ENCODE measurements at regions not wholly inside any gene's neighbourhood (a gene's known extent, or its start where the extent isn't known, plus 50 kb on each side); places are given as distances from the start of the nearest gene placed in this dataset.
"Not testable (repeated sequence)": the region's sequence is repeated elsewhere in the genome, so short reads cannot be mapped to it uniquely, and the experiment has no call there.

DNA sequence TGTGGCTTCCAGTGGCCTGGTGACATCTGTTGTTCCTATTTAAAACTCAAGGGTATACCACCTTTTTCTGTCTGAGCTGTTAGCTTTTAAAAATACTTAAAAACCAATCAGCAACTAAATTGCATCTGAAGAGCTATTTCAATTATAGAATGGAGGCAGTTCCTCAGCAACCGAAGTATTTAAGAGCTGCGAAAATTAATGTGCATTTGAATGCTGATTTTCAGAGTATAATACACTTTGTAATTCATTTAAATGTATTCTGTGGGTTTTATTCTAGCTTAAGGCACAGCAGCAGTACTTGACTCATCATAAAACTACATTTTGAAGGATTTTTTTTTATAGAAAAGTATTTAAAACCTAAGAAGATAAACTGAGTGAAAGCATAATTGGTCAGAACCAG lies 404.9 kb upstream of the PRKCQ start:
- DNase-seq (ENCODE audit: low spot score), result no peak

DNA sequence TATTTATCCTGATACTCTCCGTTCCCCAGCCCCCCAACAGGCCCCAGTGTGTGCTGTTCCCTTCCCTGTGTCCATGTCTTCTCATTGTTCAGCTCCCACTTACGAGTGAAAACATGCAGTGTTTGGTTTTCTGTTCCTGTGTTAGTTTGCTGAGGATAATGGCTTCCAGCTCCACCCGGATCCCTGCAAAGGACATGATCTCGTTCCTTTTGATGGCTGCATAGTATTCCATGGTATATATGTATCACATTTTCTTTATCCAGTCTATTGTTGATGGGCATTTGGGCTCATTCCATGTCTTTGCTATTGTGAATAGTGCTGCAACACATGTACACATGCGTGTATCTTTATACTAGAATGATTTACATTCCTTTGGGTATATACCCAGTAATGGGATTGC lies 403.9 kb upstream of the PRKCQ start:
- not testable (repeated sequence) for DNase-seq (ENCODE audit: low spot score)

DNA sequence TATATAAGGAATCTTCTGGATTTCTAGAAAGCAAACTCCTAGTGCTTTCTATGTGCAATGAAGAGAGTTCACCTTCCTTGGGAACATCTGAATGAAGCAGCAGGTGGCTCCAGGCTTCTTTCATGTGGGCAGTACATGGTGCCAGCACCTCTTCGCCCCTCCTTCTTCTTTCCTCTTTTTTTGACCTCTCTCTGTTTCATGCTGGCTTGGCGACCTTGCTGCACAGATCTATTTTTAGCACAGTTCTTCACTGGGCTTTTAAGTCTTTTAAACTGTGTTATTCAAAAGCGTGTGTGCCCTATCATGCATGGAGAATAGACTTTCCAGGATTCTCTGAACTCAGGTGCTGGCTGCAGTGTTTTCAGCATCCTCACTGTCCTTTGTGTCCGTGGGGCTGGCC lies 400.3 kb upstream of the PRKCQ start:
- DNase-seq (ENCODE audit: low spot score), result no peak

DNA sequence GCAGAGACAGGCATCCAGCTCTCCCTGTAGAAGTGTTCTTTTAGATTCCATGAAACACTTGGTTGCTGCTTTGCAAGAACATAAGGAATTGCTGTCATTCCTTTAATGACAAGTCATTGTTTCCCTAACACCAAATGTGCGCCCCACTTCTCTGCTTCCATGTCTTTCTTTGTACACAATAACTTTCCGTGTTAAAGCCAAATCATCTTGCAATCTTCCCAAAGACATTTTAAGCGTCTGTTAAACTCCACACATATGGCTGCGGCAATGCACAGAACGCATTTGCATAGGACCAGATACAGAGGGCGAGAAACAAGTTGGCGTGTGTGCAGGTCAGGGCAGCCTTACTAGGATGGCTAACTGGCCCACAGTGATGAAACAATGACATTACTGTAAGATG lies 399.3 kb upstream of the PRKCQ start:
- no peak for DNase-seq (ENCODE audit: low spot score)

DNA sequence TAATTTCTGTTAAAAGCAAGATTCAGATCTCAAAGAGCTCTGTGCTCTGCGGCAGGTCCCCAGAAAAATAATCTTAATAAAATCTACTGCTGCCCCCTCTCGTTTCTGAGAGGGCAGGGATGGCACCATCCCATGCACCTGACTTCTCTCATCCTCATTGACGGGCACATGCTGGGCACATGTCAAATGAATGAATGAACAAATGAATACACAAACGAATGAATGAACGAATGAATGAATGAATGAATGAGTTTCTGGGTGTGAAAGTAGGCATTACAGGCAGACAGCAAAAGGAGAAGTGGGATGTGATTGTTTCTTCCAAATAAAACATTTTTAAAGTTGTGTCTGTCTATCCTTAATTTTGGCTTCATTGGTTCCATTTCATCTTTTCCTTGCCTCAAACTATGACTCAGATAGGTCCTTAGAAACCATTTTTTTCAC lies 398.1 kb upstream of the PRKCQ start:
- DNase-seq (ENCODE audit: low spot score), result no peak

DNA sequence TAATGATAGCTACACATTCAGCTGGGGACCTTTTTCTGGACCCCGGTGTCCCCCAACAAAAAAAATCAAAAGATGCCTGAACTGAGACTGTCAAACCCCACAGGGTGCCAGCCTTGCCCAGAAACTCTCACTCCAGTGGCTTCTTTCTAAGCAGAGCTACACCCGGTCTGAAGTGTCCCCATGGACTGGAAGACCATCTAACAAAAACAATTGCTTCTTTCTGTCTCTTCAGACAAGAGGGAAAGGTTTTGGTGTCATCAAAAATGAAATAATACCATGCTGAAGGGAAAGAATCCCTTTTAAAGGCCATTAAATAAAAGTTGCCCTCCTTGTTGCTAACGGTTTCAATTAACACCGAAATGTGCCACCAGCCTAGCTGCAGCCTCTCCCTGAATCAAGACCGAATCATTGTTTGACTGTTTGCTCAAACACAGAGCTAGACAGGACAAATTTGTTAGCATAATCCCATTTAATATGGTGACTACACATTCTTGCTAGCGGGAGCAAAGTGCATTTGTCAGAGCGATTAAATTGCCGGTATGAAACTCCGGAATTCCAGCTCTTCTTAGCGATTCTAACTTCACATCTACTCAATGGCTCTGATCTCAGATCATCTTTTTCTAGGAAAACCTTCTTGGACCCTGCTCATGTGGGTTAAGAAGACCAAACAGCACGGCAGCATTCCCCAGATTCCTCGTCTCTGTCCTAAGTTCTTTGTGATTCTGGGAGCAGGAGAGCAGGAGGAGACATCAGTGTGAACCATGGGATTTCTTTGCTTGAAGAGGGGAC lies 397.5 kb upstream of the PRKCQ start:
- DNase-seq (ENCODE audit: low spot score), result no peak

DNA sequence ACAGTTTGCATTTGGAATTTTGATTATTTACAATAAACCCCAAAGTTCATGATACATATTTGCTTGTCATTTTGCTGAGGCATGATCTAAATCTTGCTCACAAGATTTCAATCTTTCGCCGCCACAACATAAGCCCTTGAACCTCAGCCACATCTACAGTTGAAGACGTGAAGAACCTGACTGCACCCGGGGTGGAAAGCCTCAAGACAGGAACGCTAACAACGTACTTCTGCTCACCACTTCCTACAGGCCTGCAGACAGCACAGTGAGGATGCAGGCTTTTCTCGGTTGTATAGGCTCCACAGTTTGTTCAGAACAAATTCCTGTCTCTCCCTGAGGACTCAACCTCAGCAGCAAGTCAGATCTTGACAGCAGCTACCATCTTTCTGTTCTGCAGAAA lies 393.8 kb upstream of the PRKCQ start:
- peak; percentile 41 for DNase-seq (ENCODE audit: low spot score)

DNA sequence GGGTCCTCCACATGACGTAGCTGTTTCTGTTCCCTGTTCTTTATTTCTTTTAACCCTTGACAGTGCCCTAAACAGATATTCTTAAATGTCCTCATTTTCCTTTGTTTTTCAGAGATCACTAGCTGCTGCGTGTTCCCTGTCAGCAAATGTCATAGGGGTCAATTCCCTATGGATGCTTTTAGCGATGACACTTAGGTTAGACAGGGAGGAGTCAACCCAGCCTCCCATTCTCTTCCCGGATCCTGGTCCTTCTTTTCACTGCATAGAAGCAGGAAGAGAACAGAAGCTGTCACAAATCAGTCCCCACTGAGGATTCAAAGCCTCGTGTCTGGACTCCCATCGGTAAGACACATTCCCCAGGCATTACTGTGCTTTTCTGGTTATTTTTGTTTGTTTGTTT lies 392.1 kb upstream of the PRKCQ start:
- no peak for DNase-seq (ENCODE audit: low spot score)

DNA sequence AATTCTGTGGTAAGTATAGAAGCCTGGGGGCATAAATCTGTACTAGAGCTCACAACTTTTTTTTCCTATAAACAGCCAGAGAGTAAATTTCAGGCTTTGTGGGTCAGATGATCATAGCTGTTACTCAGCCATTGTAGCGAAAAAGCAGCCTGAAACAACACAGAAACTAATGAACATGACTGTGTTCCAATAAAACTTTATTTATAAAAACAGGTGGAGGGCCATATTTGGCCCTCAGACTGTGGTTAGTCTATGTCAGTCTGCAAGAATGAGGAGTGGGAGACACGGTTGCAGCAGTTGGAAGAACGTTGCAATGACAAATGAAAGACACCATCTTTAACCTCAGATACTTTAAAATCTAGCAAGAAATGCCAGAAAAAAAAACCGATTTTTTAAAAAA lies 389.6 kb upstream of the PRKCQ start:
- no peak for DNase-seq (ENCODE audit: low spot score)

DNA sequence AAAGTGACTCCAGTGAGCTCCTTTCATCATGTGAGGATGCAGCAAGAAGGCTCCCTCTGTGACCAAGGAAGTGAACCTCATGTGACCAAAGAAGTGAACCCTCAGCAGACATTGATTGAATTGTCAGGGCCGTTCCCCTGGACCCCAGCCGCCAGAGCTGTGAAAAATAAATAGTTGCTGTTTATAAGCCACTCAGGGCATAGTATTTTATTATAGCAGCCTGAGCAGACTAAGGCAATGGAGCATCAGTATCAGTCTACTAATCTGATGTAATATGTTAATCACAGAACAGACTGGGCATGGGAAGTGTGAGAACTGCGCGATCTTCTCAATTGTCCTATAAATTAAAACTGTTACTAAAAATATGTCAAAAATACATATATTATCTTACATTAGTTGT lies 384.5 kb upstream of the PRKCQ start:
- DNase-seq (ENCODE audit: low spot score), result no peak

DNA sequence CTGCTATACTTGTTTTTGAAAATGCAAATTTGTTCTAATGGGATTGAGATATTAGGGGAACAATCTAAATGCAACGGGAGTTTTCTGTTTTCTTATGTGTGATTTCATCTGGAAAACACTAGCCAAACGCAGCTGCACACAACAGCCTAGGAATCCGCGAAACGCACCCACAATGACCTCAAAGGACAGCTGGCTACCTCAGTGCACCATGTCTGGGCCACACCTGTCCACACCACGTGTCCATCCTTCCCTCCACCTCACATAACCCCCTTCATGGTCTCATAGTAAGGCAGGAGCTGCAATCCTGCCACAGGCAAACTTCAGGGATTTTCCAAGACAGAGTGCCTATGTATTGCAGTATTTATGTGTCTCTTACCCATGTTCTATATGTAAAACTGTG lies 382.5 kb upstream of the PRKCQ start:
- DNase-seq (ENCODE audit: low spot score), result no peak

DNA sequence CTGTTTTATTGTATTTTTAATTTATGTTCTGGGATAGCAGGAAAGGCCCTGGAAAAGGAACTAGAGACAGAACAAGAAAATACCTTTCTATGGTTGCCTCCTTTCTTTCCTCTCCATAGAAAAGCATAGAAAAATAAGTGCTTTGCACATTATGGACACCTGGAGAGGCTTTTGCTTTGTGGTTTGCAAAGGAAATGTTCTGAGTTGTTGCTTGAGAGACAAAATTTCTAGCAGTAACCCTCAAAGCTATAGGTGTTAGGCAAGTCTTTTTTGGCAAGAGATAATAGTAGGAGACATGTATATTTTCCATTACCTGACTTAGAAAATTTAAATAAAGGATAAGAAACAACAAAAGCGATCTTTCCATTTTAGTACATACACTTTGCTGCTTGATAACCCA lies 378.6 kb upstream of the PRKCQ start:
- no peak for DNase-seq (ENCODE audit: low spot score)

DNA sequence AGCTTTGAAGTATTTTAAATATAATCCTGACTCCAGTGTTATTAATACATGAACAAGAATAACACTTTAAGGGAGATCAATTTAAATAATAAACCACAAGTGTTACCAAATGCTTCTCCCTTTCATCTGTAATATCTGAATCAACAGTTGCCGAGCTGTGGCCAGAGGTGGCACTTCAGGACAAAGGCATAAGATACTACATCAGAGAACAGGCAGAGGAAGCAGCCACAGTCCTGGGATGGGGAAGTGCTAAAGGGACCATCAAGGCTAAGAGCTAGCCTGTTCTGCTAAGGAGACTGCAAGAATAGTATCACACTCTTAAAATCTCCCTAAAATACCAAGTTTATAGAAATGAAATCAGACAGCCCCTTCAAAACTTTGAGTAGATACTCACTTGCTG lies 378.2 kb upstream of the PRKCQ start:
- peak; percentile 47 for DNase-seq (ENCODE audit: low spot score)

DNA sequence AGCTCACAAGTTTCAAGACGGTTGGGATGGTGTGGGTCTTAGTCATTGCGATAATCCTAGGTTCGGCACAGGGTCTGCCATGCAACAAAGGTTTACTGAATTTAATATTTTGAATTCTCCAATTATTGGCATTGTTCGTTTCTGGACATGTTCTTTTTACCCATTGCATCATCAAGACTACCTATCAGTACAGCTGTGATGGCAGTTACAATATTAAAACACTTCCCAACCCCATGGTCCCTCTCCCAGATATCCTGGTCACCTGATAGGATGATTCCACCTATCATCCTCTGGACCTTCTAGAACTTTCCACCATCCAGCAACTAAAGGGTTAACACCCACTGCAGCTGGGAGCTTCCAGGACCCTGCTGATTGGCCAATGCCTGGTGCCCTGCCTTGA lies 377.8 kb upstream of the PRKCQ start:
- no peak for DNase-seq (ENCODE audit: low spot score)

DNA sequence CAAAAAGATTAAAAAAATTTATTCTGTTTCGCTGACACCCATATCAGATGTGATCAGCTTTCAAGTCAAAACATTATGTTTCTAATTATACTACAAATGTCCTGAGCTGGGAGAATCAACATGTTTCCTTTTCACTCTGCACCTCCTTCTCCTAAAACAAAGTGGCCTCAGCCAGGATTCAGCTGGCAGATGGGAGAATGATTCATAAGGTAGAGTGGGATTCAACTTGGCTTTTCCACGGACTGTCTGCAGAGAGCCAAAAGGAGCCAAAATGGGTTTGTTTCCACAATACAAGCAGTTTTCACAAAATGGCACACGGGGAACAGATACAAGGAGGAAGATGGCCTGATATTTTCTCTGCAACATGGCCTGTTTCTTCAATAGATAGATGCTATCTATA lies 376.5 kb upstream of the PRKCQ start:
- peak; percentile 50 for DNase-seq (ENCODE audit: low spot score)

DNA sequence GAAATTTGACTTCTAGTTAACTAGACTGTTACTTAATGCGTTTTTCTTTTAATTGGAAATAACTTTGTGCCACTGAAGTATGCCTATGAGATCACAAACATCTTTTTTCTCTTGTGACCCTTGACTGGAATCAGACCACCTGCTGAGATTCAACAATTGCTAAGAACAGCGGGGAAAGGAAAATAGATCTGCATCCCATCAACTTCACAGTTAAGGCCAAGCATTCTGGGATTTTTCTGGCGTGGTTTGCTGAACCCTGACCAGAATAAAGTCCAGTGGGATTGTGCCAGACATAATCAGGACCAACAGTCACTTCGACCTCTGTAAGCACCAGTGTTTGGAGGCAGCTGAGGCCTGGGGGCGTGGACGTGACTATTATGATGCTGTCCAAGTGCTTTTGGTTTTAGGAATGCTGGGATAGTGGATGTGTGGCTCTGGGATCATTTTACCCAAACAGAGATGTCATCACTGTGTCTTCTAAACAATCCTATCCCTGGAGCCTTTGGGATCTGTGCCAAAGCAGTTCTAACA lies 373.3 kb upstream of the PRKCQ start:
- DNase-seq (ENCODE audit: low spot score), result no peak

DNA sequence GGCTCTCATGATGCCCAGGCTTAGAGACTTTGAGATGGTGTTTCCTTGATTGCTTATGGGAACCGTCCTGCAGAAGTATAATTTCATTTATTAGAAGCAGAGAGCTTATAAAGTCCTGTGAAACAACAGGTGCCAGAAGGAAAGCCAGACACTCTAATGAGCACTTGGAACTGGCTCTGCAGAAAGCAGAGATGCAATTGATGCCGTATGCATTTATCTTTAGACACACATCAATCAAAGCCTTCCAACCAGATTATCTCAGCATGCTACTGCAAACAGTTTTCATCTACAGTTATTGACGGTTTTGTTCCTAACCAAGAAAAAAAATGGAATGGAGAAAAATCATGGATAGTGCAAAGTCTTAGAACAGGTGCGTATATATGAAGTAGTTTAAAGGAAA lies 371.7 kb upstream of the PRKCQ start:
- no peak for DNase-seq (ENCODE audit: low spot score)

DNA sequence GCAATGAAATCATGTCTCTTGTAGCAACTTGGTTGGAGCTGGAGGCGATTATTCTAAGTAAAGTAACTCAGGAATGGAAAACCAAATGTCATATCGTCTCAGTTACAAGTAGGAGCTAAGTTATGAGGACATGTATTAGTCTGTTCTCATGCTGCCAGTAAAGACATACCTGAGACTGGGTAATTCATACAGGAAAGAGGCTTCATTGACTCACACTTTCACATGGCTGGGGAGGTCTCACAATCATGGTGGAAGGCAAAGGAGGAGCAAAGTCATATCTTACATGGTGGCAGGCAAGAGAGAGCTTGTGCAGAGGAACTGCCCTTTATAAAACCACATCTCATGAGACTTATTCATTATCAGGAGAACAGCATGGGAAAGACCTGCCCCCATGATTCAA lies 370.1 kb upstream of the PRKCQ start:
- DNase-seq (ENCODE audit: low spot score), result no peak

DNA sequence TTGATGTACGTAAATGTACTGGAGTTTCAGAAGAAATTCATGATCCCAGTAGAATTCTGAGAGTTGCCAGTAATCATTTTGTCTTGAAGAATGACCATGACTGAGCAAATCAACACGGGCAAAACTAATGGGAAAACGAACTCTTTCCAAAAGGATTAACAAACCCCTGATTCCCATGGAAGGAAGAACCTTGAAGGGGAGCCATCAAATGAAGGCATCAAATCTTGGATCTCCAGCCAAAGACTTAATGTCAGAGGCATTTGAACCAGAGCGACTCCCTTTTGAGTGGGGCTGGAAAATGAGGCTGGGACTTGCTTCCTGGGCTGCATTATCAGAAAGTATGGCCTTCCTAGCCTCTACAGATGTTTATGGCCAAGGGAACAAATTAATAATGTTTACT lies 364.4 kb upstream of the PRKCQ start:
- no peak for DNase-seq (ENCODE audit: low spot score)

DNA sequence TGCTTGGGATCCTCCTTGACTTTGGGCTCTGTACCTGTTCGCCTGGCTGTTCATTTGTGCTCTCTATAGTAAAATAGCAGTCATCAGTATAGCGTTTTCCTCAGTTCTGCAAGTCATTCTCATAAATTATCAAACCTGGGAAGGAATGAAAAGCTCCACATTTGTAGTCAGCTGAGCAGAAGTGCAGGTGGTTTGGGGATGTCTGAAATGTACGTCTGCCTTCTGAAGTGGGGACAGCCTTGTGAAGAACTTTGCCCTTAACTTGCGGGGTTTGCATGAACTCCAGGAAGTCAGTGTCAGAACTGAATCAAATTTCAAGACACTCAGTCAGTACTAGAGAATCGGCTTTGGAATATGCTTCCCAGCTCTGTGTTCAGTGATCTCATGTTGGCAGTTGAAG lies 358.3 kb upstream of the PRKCQ start:
- no peak for DNase-seq (ENCODE audit: low spot score)

DNA sequence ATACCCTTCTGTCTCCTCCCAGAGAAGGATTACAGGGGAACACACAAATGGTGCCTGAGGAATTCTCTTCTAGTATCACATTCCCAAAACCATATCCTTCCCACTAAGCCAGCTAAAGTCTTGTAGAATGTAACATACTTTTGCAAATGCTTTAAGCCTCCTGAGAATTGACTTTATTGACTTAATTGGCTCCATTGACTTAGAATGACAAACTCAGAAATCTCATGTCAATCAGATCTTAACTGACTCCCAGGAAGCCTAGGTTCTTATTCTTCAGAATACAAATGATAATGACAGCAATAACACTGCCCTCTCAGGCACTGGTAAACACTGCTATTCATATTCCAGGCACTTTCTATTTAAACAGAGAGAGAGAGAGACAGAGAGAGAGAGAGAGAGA lies 356.9 kb upstream of the PRKCQ start:
- no peak for DNase-seq (ENCODE audit: low spot score)

DNA sequence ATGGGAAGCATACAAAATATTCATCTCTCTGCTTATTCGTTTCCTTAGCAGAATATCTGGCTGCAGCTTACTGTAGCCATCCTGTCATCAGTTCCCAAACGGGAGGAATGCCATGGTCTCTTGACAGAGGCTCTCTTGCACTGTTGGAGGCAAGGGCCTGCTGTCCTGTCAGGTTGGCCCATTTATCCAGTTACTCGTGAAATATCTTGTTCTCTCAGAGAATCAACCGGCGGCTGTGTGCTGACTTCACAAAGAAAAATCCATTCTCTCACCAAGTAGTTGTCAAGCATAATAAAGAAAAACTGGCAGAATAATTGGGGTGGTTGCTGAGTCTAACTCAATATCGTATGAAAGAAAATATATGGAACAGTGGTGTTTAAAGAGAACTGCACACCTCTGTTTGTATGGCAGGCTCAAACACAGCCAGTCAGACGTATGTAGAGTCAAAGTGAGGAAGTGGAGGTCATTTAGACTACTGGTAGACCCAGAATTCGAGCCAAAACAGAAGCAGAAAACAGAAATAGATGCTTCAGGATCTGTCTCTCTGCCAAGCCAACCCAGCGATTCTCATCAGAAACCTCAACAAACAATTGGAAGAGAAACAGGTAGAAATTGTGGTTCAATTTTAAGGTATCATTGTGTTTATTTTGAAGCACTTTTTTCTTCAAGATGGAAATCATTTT lies 349.2 kb upstream of the PRKCQ start:
- peak; percentile 49 for DNase-seq (ENCODE audit: low spot score)

DNA sequence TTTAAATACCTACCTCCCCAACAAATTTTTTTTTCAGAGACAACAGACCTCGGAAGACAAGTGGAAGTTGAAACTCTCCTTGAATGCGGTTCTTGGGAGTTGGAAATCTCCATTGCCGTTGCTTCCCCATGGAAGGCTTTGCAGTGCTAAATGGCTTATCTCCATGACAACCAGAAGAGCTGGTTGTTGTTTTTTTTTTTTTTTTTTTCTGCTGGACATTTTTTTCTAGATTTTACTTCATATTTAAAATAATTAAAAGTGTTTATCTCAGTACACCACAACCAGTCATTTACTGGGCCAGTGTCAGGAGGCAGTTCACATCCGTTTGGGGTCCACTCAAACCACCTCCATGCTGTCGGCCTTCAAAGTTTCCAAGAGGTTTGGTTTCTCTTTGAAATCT lies 348.5 kb upstream of the PRKCQ start:
- DNase-seq (ENCODE audit: low spot score), result peak; percentile 24

DNA sequence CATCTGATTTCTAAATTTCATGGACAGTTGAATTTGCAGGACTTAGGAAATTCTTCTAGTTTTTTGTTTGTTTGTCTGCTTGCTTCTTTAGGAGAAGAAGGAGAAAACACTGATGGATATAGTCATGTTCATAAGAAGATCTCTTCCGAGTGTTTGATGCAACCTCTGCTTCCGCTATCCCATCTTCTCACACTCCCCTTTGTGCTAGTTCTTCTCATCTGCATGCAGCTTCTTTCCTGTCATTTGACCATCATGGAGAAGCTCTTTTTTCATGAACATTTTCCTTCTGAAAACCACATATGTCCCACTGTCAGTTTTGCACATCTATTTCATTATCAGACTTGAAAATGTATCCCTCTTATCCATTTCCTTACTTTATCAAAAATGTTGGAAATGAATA lies 346.9 kb upstream of the PRKCQ start:
- peak; percentile 59 for DNase-seq (ENCODE audit: low spot score)
